SH-SY5Y (cell line): ENCODE measurements at regions not wholly inside any gene's neighbourhood (a gene's known extent, or its start where the extent isn't known, plus 50 kb on each side); places are given as distances from the start of the nearest gene placed in this dataset.

Experiments used
- GATA2 ChIP-seq: IDR thresholded peaks from 2 replicates; pipeline ENCODE4 v1.6.1; 2011; ENCODE audit warnings: mild to moderate bottlenecking, low read depth, low read length
- GATA3 ChIP-seq: IDR thresholded peaks from 2 replicates; pipeline ENCODE4 v1.6.1; 2011; ENCODE audit warnings: low read depth, mild to moderate bottlenecking, low read length, moderate library complexity

GRCh38 chr10:23512355-23513058 is 73.6 kb downstream of the OTUD1 start:
- TF ChIP-seq GATA2 (no peak), GATA3 (no peak)
